ENCODE measurements at regions not wholly inside any gene's neighbourhood (a gene's known extent, or its start where the extent isn't known, plus 50 kb on each side); places are given as distances from the start of the nearest gene placed in this dataset.
A peak's percentile ranks its signal among the peaks of the same experiment; 100 is the strongest.

- DNase-seq (ENCODE audit: low read depth) = no peak
Measured at GRCh38 chr11:112513417-112513816, 252.8 kb upstream of the PLET1 start.

- DNase-seq (ENCODE audit: low read depth) = no peak
Measured at GRCh38 chr11:112514011-112514740, 253.5 kb upstream of the PLET1 start.

DNA sequence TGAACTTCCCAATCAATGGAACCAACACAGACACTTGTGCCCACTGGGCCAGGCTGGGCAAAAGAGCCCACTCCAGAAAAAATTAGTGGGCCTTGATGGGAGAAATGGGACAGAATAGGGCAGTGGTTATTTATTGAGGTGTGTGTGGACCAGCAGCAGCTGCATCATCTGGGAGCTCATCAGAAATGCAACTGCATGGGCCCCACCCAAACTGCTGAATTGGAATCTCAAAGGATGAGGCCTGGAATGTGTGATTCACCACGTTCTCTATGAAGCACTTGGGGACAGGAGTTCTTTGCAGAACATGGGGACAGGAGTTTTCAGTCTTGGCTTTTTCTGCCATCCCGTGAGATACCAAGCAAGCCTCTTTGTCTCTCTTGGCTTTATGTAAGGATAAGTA lies 255.6 kb upstream of the PLET1 start:
- DNase-seq (ENCODE audit: low read depth) = no peak

DNA sequence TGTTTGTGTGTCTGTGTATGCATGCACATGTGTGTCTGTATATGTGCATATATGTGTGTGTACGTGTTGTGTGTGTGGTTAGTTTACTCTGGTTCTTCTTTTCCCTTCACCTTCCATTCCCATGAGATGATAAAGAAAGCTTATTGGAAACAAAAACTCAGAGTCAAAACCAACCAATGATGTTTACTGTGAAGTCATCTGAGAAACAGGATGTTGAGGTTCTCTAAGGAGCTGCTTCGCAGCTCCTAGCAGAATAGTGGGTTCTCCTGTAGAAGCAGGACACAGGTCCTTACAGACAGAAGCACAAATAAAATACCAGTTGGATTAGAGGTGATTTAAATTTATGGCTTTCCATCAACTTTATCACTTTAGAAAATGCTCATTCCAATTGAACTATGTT lies 256.1 kb upstream of the PLET1 start:
- DNase-seq (ENCODE audit: low read depth) = no peak

GRCh38 chr11:112518371-112518770 lies 257.7 kb upstream of the PLET1 start:
- DNase-seq (ENCODE audit: low read depth) = no peak

DNA sequence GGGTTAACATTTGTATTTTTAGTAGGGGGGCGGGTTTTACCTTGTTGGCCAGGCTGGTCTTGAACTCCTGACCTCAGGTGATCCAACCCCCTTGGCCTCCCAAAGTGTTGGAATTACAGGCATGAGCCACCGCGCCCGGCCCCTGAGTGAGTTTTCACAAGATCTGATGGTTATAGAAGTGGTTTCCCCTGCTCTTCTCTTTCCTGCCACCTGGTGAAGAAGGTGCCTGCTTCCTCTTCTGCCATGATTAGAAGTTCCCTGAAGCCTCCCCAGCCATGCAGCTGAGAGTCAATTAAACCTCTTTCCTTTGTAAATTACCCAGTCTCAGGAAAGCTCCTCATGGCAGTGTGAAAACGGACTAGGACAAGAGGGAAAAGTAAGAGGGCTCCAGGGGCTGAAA lies 259.1 kb upstream of the PLET1 start:
- DNase-seq (ENCODE audit: low read depth) = no peak

DNA sequence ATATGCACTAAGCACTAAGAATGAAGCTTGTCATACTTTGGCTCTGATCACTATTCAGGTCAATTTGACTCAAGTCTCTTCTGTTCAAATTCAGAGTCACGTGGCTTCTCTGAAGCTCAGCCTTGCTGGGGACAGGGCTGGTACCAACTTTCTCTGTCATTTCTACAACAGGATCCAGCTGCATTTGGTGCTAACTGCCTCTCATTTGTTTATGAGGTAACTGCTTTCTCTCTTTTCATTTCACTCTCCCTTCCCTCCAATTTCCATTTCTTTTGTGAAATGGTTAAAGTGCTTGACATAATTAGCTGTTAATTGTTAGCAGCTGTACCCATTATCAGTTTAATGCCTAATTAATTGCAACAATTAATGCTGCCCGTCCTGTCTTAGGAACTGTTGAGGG lies 259.7 kb upstream of the PLET1 start:
- no peak for DNase-seq (ENCODE audit: low read depth)

GRCh38 chr11:112522536-112522935 lies 261.9 kb upstream of the PLET1 start:
- DNase-seq (ENCODE audit: low read depth) = no peak

- no peak for DNase-seq (ENCODE audit: low read depth)
Measured at GRCh38 chr11:112523031-112523430, 262.4 kb upstream of the PLET1 start.

DNA sequence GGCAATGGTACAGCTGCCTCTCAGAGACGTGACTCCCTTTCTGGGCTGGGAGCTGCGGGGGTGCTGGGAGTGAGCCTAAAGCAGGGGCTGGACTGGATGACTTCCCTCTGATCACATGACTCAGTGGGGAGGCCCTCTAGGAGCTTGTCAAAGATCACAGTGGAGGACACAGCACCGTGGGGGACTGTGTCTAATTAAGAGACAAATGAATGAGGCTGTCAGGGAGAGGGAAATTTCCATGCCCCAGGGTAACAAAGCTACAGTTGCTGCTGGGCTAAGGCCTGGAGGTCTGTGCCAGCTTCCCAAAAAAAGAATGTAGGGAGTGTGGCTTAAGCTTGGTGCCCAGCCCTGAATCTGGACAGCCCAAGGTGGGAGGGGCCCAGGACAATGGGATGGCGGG lies 262.8 kb upstream of the PLET1 start:
- DNase-seq (ENCODE audit: low read depth) = peak; percentile 62

GRCh38 chr11:112523951-112524350 lies 263.3 kb upstream of the PLET1 start:
- DNase-seq (ENCODE audit: low read depth) = no peak

DNA sequence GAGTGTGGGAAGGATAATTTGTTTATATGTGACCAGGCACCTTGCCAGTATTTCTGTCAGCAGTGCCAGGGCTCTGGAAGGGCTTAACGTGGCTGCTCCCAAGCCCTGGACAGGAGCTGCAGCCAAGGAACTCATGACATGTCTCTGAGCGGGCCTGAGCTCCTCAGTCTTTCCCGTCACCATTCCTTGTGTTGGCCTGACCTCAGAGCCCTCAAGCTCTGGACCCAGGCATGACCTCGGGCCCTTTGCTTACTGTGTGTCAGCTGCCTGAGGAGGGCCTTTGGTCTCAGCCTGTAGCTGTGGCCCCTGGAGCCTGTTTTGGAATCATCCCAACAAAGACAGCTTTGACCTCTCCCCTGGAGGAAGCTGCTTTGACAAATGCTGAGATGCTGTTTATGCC lies 264.1 kb upstream of the PLET1 start:
- no peak for DNase-seq (ENCODE audit: low read depth)

- peak; percentile 19 for DNase-seq (ENCODE audit: low read depth)
Measured at GRCh38 chr11:112525270-112525669, 264.6 kb upstream of the PLET1 start.

GRCh38 chr11:112525844-112526590 lies 265.4 kb upstream of the PLET1 start:
- DNase-seq (ENCODE audit: low read depth) = peak; percentile 13

DNA sequence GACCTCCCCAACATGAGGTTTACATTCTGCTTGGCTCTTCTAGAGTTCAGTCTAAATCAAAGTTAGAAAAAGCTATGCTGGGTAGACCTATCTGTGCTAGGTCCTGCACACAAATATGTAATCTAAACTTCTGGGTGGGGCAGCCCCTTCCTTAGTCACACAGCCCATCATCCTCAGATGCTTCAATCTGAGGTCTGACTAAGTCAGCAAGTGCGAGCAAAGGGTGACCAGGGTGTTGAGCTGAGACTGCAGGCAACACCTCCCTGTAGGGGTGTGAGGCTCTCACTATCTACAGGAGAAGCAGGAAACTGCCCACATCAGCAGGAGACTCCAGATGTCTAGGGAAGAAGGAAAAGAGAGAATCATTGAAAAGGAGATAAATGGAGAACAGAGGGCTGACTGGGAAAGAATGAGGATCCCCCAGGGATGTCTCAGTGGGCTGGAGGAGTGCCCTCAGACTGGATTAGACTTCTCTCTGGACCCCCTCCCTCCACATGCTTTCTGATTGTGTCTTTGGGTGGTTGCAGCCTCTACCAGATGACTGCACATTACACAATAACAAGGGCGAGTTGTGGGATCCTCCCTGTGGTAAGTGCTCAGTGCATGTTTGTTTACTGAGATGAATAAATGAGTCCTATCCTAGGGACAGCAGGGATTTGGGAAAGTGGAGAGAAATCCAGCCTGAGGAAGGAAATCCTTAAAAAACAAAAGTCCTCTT lies 266.2 kb upstream of the PLET1 start:
- peak; percentile 67 for DNase-seq (ENCODE audit: low read depth)

GRCh38 chr11:112529071-112529470 lies 268.4 kb upstream of the PLET1 start:
- no peak for DNase-seq (ENCODE audit: low read depth)

GRCh38 chr11:112532506-112532905 lies 271.8 kb upstream of the PLET1 start:
- no peak for DNase-seq (ENCODE audit: low read depth)

GRCh38 chr11:112533682-112534081 lies 273.0 kb upstream of the PLET1 start:
- no peak for DNase-seq (ENCODE audit: low read depth)

DNA sequence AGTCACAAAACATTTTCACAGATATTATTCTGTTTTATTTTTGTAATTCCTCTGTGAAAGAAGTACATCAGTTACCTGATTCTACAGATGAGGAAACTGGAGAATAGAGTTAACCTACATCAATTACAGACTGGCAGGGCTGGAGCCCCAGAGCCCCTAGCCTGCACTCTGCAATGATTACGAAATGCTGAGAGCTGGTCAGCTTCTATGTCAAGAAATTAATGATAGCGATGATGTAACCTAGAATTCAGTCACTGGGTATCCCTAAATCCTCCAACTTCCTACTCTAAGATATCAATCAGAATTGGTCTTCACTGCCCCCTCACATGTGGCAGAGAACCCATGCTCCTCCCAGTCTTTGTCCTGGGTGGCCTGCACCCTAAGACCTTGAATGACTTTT lies 273.5 kb upstream of the PLET1 start:
- no peak for DNase-seq (ENCODE audit: low read depth)

- DNase-seq (ENCODE audit: low read depth) = no peak
Measured at GRCh38 chr11:112537026-112537425, 276.4 kb upstream of the PLET1 start.

GRCh38 chr11:112537846-112538330 lies 277.2 kb upstream of the PLET1 start:
- DNase-seq (ENCODE audit: low read depth) = no peak

DNA sequence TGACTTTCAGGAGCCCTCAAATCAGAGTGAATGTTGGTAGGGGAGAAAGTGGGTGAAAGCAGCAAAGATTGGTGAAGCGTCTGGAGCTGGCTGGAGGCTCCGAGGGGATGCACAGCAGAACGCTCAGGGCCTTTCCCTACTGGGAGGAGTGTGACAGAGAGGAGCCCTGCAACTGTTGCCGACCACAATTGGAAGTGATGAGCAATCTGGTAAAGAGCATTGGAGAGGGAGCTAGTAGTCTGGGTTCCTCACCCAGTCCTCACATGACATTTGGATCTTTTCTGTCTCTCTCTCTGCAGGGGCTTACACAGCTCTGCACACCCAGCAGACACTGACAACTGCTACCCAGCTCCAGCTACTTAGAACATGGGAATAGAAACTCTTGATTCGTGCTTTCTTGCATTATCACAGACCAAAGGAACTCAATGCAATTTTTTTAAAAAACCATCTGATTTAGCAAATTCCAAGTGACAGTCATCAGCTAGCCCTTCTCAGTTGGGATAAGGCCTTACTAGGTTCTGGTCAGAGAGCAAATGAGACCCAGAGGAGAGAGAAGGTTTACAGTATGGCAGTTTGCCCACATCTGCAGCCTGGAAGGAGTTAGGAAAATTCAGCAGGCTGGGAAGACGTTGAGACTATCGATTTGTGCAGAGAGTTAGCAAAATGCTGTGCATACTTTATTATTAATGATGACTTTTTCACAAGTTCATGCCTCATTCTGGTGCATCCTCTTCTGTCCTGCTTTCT lies 278.0 kb upstream of the PLET1 start:
- DNase-seq (ENCODE audit: low read depth) = no peak
